ENCODE measurements at regions not wholly inside any gene's neighbourhood (a gene's known extent, or its start where the extent isn't known, plus 50 kb on each side); places are given as distances from the start of the nearest gene placed in this dataset.

DNA sequence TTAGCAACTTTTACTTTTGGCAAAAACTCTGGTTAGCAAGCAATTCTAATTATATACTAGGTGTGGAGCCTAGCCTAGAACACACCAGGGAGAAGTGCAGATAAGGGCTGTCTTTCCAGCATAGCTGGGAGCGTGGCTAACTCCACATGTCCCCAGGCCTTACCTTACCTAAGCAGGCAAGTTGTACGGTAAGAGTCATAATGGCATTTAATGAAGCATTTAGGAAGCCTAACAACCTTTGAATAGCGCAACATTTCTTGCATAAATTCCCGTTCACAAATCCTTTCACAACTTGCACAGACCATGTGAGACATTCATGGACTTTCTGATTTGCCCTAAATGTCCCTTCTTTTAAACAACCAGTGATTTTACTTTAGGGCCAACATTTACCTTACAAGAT, 917.4 kb upstream of the ACO1 start (continued):
- TF ChIP-seq, protein P1, sequence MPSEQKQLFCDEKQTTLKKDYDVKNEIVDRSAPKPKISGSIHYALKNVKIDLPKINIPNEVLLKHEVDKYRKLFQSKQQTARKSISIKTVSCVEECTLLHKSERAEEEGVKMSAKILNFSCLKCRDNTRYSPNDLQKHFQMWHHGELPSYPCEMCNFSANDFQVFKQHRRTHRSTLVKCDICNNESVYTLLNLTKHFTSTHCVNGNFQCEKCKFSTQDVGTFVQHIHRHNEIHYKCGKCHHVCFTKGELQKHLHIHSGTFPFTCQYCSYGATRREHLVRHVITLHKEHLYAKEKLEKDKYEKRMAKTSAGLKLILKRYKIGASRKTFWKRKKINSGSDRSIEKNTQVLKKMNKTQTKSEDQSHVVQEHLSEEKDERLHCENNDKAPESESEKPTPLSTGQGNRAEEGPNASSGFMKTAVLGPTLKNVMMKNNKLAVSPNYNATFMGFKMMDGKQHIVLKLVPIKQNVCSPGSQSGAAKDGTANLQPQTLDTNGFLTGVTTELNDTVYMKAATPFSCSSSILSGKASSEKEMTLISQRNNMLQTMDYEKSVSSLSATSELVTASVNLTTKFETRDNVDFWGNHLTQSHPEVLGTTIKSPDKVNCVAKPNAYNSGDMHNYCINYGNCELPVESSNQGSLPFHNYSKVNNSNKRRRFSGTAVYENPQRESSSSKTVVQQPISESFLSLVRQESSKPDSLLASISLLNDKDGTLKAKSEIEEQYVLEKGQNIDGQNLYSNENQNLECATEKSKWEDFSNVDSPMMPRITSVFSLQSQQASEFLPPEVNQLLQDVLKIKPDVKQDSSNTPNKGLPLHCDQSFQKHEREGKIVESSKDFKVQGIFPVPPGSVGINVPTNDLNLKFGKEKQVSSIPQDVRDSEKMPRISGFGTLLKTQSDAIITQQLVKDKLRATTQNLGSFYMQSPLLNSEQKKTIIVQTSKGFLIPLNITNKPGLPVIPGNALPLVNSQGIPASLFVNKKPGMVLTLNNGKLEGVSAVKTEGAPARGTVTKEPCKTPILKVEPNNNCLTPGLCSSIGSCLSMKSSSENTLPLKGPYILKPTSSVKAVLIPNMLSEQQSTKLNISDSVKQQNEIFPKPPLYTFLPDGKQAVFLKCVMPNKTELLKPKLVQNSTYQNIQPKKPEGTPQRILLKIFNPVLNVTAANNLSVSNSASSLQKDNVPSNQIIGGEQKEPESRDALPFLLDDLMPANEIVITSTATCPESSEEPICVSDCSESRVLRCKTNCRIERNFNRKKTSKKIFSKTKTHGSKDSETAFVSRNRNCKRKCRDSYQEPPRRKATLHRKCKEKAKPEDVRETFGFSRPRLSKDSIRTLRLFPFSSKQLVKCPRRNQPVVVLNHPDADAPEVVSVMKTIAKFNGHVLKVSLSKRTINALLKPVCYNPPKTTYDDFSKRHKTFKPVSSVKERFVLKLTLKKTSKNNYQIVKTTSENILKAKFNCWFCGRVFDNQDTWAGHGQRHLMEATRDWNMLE (tag by site-specific recombination; conservative IDR thresholded peaks at IDR 0.05; ENCODE audit: low read depth) = no peak
- no peak for TF ChIP-seq ZFP41 (tag by site-specific recombination; IDR thresholded peaks at IDR 0.05; ENCODE audit: borderline replicate concordance)
- TF ChIP-seq ZNF670 (tag by site-specific recombination; IDR thresholded peaks at IDR 0.05; ENCODE audit: low read depth) = no peak

DNA sequence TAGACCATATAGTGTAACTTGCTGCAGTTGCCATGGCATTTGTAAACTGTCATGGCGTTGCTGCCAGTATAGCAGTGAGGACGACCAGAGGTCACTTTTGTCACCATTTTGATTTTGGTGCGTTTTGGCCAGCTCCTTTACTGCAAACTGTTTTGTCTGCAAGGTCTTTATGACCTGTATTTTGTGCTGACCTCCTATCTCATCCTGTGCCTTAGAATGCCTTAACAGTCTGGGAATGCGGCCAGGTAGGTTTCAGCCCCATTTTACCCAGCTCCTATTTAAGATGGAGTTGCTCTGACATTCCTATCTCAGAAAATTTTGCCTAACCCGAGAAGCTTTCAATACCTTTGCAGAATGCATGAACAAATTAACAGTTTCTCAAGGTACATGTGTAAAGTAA, 914.4 kb upstream of the ACO1 start:
- Histone ChIP-seq H3K4me3 (ENCODE audit: low read depth, low read length) (no peak overlapping the region), H3K27ac (ENCODE audit: extremely low read depth, low read depth, low read length) (no peak overlapping the region), H3K36me3 (ENCODE audit: control insufficient read depth in 2 of 2, insufficient read depth in 1 of 2, low read length in 2 of 2) (no peaks in the 10 kb centered on the region), H3K9me3 (ENCODE audit: control insufficient read depth, insufficient read depth, low read depth, low read length) (no peaks in the 10 kb centered on the region), H3K4me1 (ENCODE audit: control insufficient read depth, insufficient read depth, low read length) (no peaks in the 10 kb centered on the region)
- ChIA-PET CTCF (no interaction called here), POLR2A (no interaction called here)
- TF ChIP-seq ZNF621 (tag by site-specific recombination; IDR thresholded peaks at IDR 0.05) = no peak
- no peak for TF ChIP-seq ZNF701 (tag by site-specific recombination; IDR thresholded peaks at IDR 0.05)
- TF ChIP-seq, protein P2, sequence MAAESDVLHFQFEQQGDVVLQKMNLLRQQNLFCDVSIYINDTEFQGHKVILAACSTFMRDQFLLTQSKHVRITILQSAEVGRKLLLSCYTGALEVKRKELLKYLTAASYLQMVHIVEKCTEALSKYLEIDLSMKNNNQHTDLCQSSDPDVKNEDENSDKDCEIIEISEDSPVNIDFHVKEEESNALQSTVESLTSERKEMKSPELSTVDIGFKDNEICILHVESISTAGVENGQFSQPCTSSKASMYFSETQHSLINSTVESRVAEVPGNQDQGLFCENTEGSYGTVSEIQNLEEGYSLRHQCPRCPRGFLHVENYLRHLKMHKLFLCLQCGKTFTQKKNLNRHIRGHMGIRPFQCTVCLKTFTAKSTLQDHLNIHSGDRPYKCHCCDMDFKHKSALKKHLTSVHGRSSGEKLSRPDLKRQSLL (tag by site-specific recombination; IDR thresholded peaks at IDR 0.05) = no peak
- no peak for TF ChIP-seq ZNF138 (tag by site-specific recombination; IDR thresholded peaks at IDR 0.05; ENCODE audit: borderline replicate concordance)
- TF ChIP-seq ZNF148 (tag by site-specific recombination; IDR thresholded peaks at IDR 0.05; ENCODE audit: borderline replicate concordance) = no peak
- TF ChIP-seq PRDM2 (tag by site-specific recombination; IDR thresholded peaks at IDR 0.05; ENCODE audit: borderline replicate concordance) = no peak

Measured in HEK293 (cell line).